C4-2B (cell line): ENCODE measurements at regions not wholly inside any gene's neighbourhood (a gene's known extent, or its start where the extent isn't known, plus 50 kb on each side); places are given as distances from the start of the nearest gene placed in this dataset.

Experiments
- H3K27ac ChIP-seq: fragments of 450-650 bp; 2 replicates; pipeline ENCODE4 v1.5.1; 2017
- CTCF ChIP-seq: fragments of 450-650 bp; conservative IDR thresholded peaks from 2 replicates; pipeline ENCODE4 v1.5.1; 2017; ENCODE audit warnings: mild to moderate bottlenecking
- ZFX ChIP-seq: fragments of 450-650 bp; IDR thresholded peaks from 2 replicates; pipeline ENCODE4 v1.6.1; 2017

GRCh38 chr5:166883016-166883415 lies 1408.4 kb upstream of the WWC1 start:
- no peak overlapping the region for H3K27ac ChIP-seq

DNA sequence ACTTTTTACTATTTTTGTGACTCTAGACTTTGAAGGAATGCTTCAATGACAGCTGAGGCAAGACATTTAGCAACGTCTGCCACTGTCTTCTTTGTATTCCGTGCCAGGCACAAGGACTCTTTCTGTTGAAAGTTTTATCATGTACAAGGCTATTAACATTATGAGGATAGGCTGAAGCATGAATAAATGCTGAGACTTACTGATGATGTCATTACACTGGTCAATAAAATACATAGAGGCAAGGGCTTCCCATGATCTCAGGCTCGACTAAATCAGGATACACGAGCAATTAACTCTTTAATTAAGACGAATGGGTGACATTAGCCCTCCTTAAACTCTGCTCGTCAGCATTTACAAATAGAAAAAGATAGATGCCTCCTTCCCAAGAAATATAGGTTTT lies 1393.3 kb upstream of the WWC1 start:
- no peak for TF ChIP-seq CTCF
- no peak for TF ChIP-seq ZFX
- no peak overlapping the region for H3K27ac ChIP-seq

More at GRCh38 chr5:166883016-166883415, 1408.4 kb upstream of the WWC1 start:
- TF ChIP-seq CTCF (no peak), ZFX (no peak)

- no peak overlapping the region for H3K27ac ChIP-seq
- TF ChIP-seq CTCF (no peak), ZFX (no peak)
Observed at GRCh38 chr5:166899343-166899742, 1392.1 kb upstream of the WWC1 start.

- TF ChIP-seq CTCF (no peak), ZFX (no peak)
- no peak overlapping the region for H3K27ac ChIP-seq
Observed at GRCh38 chr5:166904571-166904970, 1386.9 kb upstream of the WWC1 start.

GRCh38 chr5:166906991-166907713 lies 1384.3 kb upstream of the WWC1 start:
- H3K27ac ChIP-seq, result no peak overlapping the region
- TF ChIP-seq ZFX (no peak), CTCF (no peak)

DNA sequence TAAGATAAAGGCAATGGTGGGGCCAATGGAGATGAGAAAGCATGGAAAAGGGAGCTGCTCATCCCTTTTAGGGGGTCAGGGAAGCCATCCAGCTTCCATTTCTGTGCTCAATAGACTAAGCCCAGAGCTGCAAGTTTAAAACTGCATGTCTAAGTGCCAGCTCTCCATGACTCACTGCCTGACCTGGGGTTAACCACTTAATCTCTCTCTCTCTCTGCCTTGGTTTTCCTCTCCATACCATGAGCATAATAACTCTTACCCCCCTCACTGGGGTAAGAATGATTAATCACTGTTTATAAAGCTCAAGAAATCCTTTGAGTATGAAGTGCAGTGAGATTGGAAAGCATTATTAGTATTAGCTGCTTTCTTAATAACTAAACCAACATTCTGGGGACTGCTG lies 1382.4 kb upstream of the WWC1 start:
- no peak overlapping the region for H3K27ac ChIP-seq

More for the DNA sequence above, 1382.4 kb upstream of the WWC1 start:
- TF ChIP-seq ZFX (no peak), CTCF (no peak)
